ENCODE measurements at regions not wholly inside any gene's neighbourhood (a gene's known extent, or its start where the extent isn't known, plus 50 kb on each side); places are given as distances from the start of the nearest gene placed in this dataset.

- TF ChIP-seq CTCF (conservative IDR thresholded peaks at IDR 0.05; ENCODE audit: low read depth in 2 of 2): no peak
- no peak for TF ChIP-seq EZH2phosphoT487 (IDR thresholded peaks at IDR 0.05; ENCODE audit: unreplicated experiment)
- no peak for TF ChIP-seq REST (IDR thresholded peaks at IDR 0.05; ENCODE audit: unreplicated experiment)
- no peak for TF ChIP-seq EZH2 (IDR thresholded peaks at IDR 0.05; ENCODE audit: low read depth, unreplicated experiment)
These were observed 62.1 kb upstream of the RBM24 start for GRCh38 chr6:17219098-17219497.
